Heart left ventricle (tissue), 16 donors: ENCODE measurements at regions not wholly inside any gene's neighbourhood (a gene's known extent, or its start where the extent isn't known, plus 50 kb on each side); places are given as distances from the start of the nearest gene placed in this dataset.
A peak's percentile ranks its signal among the peaks of the same experiment; 100 is the strongest.

Experiments
- ATAC-seq, 4 donors: fragments of 200-7000 bp; cut with Tn5 transposase; one replicate each; pipeline ENCODE4 v1.9.1; 2020 to 2022; ENCODE audit warnings: moderate library complexity in 4 of 4, mild to moderate bottlenecking in 3 of 4, moderate number of reproducible peaks in 1 of 4
- DNase-seq, 5 donors: peaks; one replicate each; pipeline ENCODE4 v3.0.0-alpha.2; 2020
- H3K27ac ChIP-seq, 12 donors: fragments of 200-600 bp; sonication (generic) in 4 of 12; one replicate each; pipeline versions ENCODE4 v1.5.0 to v1.8.0; 2016 to 2022; ENCODE audit warnings: mild to moderate bottlenecking in 2 of 12
- H3K27me3 ChIP-seq, 9 donors: fragments of 200-600 bp; sonication (generic) in 2 of 9; one replicate each; pipeline versions ENCODE4 v1.5.1 to v1.8.0; 2016 to 2022; ENCODE audit warnings: mild to moderate bottlenecking in 3 of 9
- H3K36me3 ChIP-seq, 9 donors: fragments of 200-600 bp; sonication (generic) in 2 of 9; one replicate each; pipeline versions ENCODE4 v1.5.0 to v1.8.0; 2018 to 2022; ENCODE audit warnings: mild to moderate bottlenecking in 2 of 9
- H3K4me1 ChIP-seq, 12 donors: fragments of 200-600 bp; sonication (generic) in 4 of 12; one replicate each; pipeline versions ENCODE4 v1.5.0 to v1.8.0; 2016 to 2022; ENCODE audit warnings: mild to moderate bottlenecking in 3 of 12
- H3K4me3 ChIP-seq, 12 donors: fragments of 200-600 bp; sonication (generic) in 4 of 12; one replicate each; pipeline versions ENCODE4 v1.5.0 to v1.8.0; 2017 to 2022; ENCODE audit warnings: mild to moderate bottlenecking in 9 of 12, moderate library complexity in 4 of 12
- H3K9me3 ChIP-seq, 12 donors: fragments of 200-600 bp; sonication (generic) in 4 of 12; one replicate each; pipeline versions ENCODE4 v1.5.0 to v1.8.0; 2016 to 2022; ENCODE audit warnings: mild to moderate bottlenecking in 1 of 12
- POLR2A ChIP-seq, 2 donors: fragments of 450-650 bp; IDR thresholded peaks; one replicate each; pipeline ENCODE4 v1.6.1; 2017; ENCODE audit warnings: antibody characterized with exemption in 2 of 2, mild to moderate bottlenecking in 2 of 2, moderate library complexity in 2 of 2
- WGBS, 4 donors: extraction: QIAGEN DNeasy Blood & Tissue Kit in 2 of 4; methylation state at CpG; one replicate each; pipeline versions ENCODE4 v1.1.5 to v1.1.7; 2013 to 2018; 5-methylcytosine and 5-hydroxymethylcytosine counted together
- intact Hi-C, 10 donors: fragments of 100-400 bp; cut with DNase I; formaldehyde crosslinking; loops; one replicate each; pipeline versions ENCODE4 v1.11.1 to v1.14.2; 2022
- TF ChIP-seq, protein P1 (sequence below), 12 donors: fragments of 200-600 bp; sonication (generic) in 4 of 12; IDR thresholded peaks; one replicate each; pipeline versions ENCODE4 v1.5.0 to v1.8.0; 2018 to 2022; ENCODE audit warnings: antibody characterized with exemption in 12 of 12, mild to moderate bottlenecking in 5 of 12
- donor health status: ischemic (EF 13 %, LVEDD 7.1; RV severe dilation, severe dysfunction).
- donor health status: healthy with polysubstance abuse.
- donor health status: DM: no; HTN: yes; CAD: no.
- donor health status: DM: no; HTN: no; CAD: no.
- donor health status: ischemic (EF 25% LVEDD 6.9; RV normal size, moderate dysfunction).
- donor health status: ischemic (EF 25% LVEDD 5.7; RV mildly dilated, moderate dysfunction).
- donor health status: healthy.
- donor health status: DM: yes; HTN: yes; CAD: no.
- donor health status: ischemic (EF 35%, LVEDD 5.7; RV mildly dilated, moderate dysfunction).
- donor health status: nonischemic (EF 11% LVEDD 7.7; RV severe dilation, severe dysfunction).
- donor health status: DM: yes; HTN: yes; CAD: no.
- donor health status: PGD.
- donor health status: ischemic (EF 29% LVEDD 5.4; RV normal size, mild dysfunction).
- donor health status: nonischemic (EF 23%, LVEDD 6.1; RV moderate dilation, normal function).

DNA sequence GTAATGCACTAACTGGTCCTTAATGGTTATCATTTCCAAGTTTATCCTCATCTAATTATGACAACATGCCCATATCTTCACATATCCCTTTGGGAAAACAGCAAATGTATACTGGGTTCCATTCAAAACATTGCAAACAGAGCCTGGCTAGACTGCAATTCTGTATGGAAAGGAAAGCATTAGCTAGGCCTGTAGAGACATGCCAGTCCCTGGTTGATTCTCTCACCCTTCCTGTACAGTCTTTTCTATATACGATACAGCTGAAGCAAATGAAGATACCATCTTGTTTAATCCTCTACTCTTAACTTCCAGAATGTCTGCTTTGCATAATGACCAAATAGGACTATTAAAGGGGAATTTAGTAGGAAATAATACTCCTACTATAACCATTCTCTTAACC, 294.4 kb upstream of the MC4R start:
- Histone ChIP-seq H3K4me3 (no peak overlapping the region), H3K4me1 (no peaks in the 10 kb centered on the region)

DNA sequence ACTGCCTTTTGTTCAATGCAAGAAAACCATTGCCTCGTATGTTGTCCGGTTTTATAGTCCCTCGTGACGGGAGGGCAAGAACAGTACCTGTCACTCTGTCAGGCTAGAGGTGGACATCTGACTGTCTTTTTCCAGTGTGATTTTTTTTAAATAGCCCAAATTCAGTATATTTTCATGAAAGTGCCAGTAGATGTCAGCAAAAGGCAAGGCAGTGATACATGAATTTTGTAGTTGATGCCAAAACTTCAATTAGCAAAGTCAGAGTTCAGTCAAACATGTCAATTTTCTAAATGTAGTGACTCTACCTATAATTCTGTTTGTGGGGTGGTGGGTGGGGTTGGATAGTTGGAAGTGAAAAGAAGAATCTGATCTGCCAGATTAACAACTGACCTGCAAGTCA, 296.0 kb upstream of the MC4R start:
- Histone ChIP-seq H3K36me3 (no peaks in the 10 kb centered on the region), H3K27me3 (no peaks in the 10 kb centered on the region), H3K4me1 (no peaks in the 10 kb centered on the region), H3K27ac (no peak overlapping the region), H3K4me3 (no peak overlapping the region), H3K9me3 (no peaks in the 10 kb centered on the region)
- intact Hi-C loops: no loop called here
- TF ChIP-seq POLR2A (IDR thresholded peaks at IDR 0.05): no peak
- TF ChIP-seq, protein P1, sequence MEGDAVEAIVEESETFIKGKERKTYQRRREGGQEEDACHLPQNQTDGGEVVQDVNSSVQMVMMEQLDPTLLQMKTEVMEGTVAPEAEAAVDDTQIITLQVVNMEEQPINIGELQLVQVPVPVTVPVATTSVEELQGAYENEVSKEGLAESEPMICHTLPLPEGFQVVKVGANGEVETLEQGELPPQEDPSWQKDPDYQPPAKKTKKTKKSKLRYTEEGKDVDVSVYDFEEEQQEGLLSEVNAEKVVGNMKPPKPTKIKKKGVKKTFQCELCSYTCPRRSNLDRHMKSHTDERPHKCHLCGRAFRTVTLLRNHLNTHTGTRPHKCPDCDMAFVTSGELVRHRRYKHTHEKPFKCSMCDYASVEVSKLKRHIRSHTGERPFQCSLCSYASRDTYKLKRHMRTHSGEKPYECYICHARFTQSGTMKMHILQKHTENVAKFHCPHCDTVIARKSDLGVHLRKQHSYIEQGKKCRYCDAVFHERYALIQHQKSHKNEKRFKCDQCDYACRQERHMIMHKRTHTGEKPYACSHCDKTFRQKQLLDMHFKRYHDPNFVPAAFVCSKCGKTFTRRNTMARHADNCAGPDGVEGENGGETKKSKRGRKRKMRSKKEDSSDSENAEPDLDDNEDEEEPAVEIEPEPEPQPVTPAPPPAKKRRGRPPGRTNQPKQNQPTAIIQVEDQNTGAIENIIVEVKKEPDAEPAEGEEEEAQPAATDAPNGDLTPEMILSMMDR (IDR thresholded peaks at IDR 0.05): peak in 1 of 12 donors; percentile 11
- ATAC-seq (no peak), DNase-seq (no peak)
- WGBS, 4 donors: 88 to 91% (median 89%) methylated on average over 4 of the region's 4 CpGs

More for the DNA sequence above, 294.4 kb upstream of the MC4R start:
- TF ChIP-seq, protein P1 (IDR thresholded peaks at IDR 0.05): no peak
- TF ChIP-seq POLR2A (IDR thresholded peaks at IDR 0.05): no peak
- Histone ChIP-seq H3K36me3 (no peaks in the 10 kb centered on the region), H3K27ac (no peak overlapping the region), H3K27me3 (no peaks in the 10 kb centered on the region), H3K9me3 (no peaks in the 10 kb centered on the region)
- no peak for ATAC-seq
- 65 to 74% (median 72%) methylated on average over 1 of the region's 1 CpG for WGBS, 4 donors
- no peak for DNase-seq
- intact Hi-C loops: no loop called here

DNA sequence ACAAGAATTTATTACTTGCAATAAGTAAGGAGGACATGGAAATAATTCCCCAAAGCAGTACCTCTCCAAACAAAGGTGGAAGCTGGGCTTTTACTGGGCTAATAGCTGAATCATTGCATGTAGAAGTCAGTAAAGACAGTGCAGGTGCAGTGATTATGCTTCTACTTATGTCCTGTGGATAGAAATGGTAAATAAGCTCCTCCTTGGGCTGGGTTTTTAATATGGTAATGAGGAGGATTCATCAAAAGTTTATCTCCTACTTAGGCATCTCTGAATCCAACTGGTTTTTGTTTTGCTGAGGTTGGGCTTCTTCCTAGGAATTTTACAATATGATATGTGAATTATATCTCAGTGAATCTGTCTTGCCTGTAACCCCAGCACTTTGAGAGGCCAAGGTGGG, 297.4 kb upstream of the MC4R start:
- intact Hi-C loops: no loop called here
- TF ChIP-seq, protein P1 (IDR thresholded peaks at IDR 0.05): no peak
- TF ChIP-seq POLR2A (IDR thresholded peaks at IDR 0.05): no peak

DNA sequence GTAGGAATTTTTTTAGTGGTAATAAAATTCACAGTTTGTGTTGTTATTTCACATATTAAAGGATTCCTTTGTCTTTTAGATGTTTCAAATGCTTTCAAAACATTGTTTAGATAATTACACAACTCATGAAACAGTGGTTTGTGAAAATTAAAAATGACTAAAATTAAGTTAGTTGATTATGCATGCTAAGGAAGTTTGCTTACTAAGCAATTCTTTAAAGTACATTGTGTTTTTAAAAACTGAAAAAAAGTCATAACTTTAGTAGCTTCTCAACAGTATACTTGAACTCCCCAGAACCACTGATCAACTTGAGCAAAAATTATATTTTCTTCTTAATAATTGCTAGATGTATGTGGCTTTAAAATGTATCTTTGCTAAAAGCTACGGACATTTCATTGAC, 298.4 kb upstream of the MC4R start:
- DNase-seq: no peak
- Histone ChIP-seq H3K4me3 (no peak overlapping the region), H3K27ac (no peak overlapping the region), H3K4me1 (no peaks in the 10 kb centered on the region), H3K9me3 (no peaks in the 10 kb centered on the region), H3K27me3 (no peaks in the 10 kb centered on the region), H3K36me3 (no peaks in the 10 kb centered on the region)
- intact Hi-C loops: no loop called here
- TF ChIP-seq, protein P1 (IDR thresholded peaks at IDR 0.05): no peak
- TF ChIP-seq POLR2A (IDR thresholded peaks at IDR 0.05): no peak
- ATAC-seq: no peak
- 85 to 88% (median 86%) methylated on average over 1 of the region's 1 CpG for WGBS, 4 donors

More for the DNA sequence above, 297.4 kb upstream of the MC4R start:
- ATAC-seq (no peak), DNase-seq (no peak)
- H3K36me3 ChIP-seq: no peaks in the 10 kb centered on the region
- H3K27me3 ChIP-seq: no peaks in the 10 kb centered on the region
- no peaks in the 10 kb centered on the region for H3K4me1 ChIP-seq
- H3K9me3 ChIP-seq: no peaks in the 10 kb centered on the region
- H3K27ac ChIP-seq: no peak overlapping the region
- H3K4me3 ChIP-seq: no peak overlapping the region
